ENCODE measurements at regions not wholly inside any gene's neighbourhood (a gene's known extent, or its start where the extent isn't known, plus 50 kb on each side); places are given as distances from the start of the nearest gene placed in this dataset.
A peak's percentile ranks its signal among the peaks of the same experiment; 100 is the strongest.

GRCh38 chr20:43389839-43390626 lies 67.7 kb upstream of the SRSF6 start:
- no peak for TF ChIP-seq ZNF274 (IDR thresholded peaks at IDR 0.05; ENCODE audit: insufficient read depth, insufficient read length)
- peak in 1 of 3 experiments; percentile 16; a peak in 1 of 6 replicates for TF ChIP-seq CTCF (IDR thresholded peaks at IDR 0.05 in 2 of 3, conservative IDR thresholded peaks at IDR 0.05 in 1 of 3; ENCODE audit: control insufficient read depth in 2 of 3, extremely low read depth in 1 of 3, insufficient read depth in 1 of 3, low read depth in 3 of 3, low read length in 3 of 3)
- TF ChIP-seq MAX (IDR thresholded peaks at IDR 0.05; ENCODE audit: low read depth, low read length) = no peak

Measured in GM12878 (cell line).